ENCODE measurements at regions not wholly inside any gene's neighbourhood (a gene's known extent, or its start where the extent isn't known, plus 50 kb on each side); places are given as distances from the start of the nearest gene placed in this dataset.

DNA sequence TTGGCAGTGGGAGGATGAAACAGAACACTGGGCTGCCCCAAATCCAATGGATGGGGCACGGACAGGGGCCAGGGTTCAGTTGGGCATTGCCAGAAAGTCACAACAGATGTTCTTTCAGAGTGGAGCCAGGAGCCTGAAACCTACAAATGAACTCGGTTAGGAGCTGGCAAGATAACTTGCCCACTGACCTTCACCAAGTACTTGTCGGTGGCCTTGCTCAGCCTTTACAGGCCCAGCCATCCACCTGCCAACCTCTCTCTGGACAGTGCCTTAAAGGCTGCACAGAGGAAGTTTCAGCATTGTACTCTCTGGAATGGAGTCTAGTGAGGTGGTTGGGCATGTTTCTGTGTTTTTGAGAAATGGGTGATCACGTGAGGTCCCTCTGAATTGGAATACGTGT is 87.1 kb upstream of the USP9X start:
- ChIA-PET CTCF (no interaction called here), POLR2A (no interaction called here)
- no peak overlapping the region for H3K4me3 Mint-ChIP-seq
- peaks cover 2% of the 10 kb centered on the region for H3K27me3 Mint-ChIP-seq
- ATAC-seq (ENCODE audit: low read depth) (no peak), DNase-seq (no peak)
- H3K4me1 Mint-ChIP-seq = no peaks in the 10 kb centered on the region
- intact Hi-C loops (cut with micrococcal nuclease) = no loop called here
- H3K9me3 Mint-ChIP-seq = no peaks in the 10 kb centered on the region
- TF ChIP-seq, protein P1, sequence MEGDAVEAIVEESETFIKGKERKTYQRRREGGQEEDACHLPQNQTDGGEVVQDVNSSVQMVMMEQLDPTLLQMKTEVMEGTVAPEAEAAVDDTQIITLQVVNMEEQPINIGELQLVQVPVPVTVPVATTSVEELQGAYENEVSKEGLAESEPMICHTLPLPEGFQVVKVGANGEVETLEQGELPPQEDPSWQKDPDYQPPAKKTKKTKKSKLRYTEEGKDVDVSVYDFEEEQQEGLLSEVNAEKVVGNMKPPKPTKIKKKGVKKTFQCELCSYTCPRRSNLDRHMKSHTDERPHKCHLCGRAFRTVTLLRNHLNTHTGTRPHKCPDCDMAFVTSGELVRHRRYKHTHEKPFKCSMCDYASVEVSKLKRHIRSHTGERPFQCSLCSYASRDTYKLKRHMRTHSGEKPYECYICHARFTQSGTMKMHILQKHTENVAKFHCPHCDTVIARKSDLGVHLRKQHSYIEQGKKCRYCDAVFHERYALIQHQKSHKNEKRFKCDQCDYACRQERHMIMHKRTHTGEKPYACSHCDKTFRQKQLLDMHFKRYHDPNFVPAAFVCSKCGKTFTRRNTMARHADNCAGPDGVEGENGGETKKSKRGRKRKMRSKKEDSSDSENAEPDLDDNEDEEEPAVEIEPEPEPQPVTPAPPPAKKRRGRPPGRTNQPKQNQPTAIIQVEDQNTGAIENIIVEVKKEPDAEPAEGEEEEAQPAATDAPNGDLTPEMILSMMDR (IDR thresholded peaks at IDR 0.05) = no peak
- H3K36me3 Mint-ChIP-seq (ENCODE audit: low read depth) = no peaks in the 10 kb centered on the region
- H3K27ac Mint-ChIP-seq = no peak overlapping the region

DNA sequence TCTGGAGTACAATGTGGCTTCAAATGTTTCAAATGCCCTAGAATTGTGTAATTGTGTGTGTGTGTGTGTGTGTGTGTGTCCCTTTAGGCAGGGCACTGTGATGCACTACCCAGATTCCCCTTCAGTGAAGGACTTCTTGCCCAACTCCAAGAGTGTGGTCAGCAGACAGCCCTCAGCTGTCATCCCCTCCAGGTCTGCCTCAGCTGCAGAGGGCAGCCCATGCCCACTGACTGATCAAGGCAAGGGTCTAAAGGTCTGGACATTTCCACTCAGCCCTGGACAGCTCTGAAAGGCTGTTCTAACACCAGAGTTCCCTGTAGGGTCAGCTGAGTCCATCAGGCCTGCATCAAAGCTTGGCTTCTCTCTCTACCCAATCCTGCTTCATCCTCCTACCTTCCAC is 83.9 kb upstream of the USP9X start:
- ChIA-PET CTCF (no interaction called here), POLR2A (no interaction called here)
- intact Hi-C loops (cut with micrococcal nuclease) = no loop called here
- TF ChIP-seq, protein P1 (IDR thresholded peaks at IDR 0.05) = no peak
- H3K4me1 Mint-ChIP-seq = peaks cover 4% of the 10 kb centered on the region
- no peaks in the 10 kb centered on the region for H3K9me3 Mint-ChIP-seq
- H3K27ac Mint-ChIP-seq = no peak overlapping the region
- no peaks in the 10 kb centered on the region for H3K36me3 Mint-ChIP-seq (ENCODE audit: low read depth)
- H3K4me3 Mint-ChIP-seq = no peak overlapping the region
- no peak for ATAC-seq (ENCODE audit: low read depth)
- DNase-seq = no peak
- peaks cover 2% of the 10 kb centered on the region for H3K27me3 Mint-ChIP-seq

DNA sequence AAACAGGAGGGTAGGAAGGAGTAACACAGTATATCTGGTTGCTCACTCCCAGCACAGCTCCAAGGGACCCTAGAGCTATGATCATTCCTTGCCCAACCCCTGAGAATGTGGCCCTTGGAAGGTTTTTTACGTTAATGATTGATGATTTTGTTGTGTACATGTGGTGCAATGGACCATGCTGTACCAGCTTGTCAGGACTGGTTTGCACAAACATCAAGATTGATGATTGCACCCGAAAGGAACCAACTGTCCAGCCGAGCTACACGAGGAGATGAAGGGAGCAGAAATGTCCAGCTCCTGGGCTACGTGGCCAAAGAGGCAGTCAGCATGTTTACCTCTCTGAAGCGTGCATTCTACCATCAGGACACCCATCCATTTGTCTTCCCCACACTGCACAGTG is 83.2 kb upstream of the USP9X start:
- intact Hi-C loops (cut with micrococcal nuclease) = no loop called here

DNA sequence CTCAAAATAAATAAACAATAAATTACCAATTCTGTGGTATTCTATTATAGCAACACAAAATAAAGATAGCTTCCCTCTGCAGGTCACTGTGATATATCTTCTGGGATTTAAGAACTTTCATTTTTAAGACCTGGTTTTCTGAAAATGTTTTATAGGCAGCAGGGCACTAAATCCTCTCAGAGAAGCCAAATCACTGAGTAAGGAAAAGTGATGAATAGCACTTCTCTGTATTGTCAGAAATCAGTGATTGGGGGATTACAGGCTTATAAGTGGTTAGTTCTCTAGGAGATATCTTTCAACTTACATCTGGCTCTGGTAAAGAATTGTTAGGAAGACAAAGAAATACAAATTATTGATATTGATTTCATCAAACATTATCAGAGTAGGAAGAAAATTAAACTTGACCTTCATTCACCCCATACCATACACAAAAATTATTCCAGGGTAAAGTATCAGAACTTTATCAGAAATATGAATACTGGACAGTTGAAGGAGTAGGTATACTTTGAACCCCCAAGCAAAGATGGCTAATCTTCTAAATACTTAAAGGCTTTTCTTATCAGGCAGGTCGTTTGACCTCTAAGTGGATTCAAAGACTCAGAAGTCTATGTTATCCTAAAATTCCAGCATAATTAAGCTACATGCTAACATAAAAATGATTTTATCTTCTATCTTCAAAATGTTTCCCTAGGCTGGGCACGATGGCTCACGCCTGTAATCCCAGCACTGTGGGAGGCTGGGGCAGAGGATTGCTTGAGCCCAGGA is 81.6 kb upstream of the USP9X start:
- H3K27me3 Mint-ChIP-seq = peaks cover 7% of the 10 kb centered on the region
- no peaks in the 10 kb centered on the region for H3K9me3 Mint-ChIP-seq
- no peak overlapping the region for H3K4me3 Mint-ChIP-seq
- H3K36me3 Mint-ChIP-seq (ENCODE audit: low read depth) = no peaks in the 10 kb centered on the region
- POLR2A ChIA-PET = no interaction called here
- intact Hi-C loops (cut with micrococcal nuclease) = no loop called here
- TF ChIP-seq, protein P1 (IDR thresholded peaks at IDR 0.05) = no peak
- CTCF ChIA-PET = no interaction called here
- H3K27ac Mint-ChIP-seq = no peak overlapping the region
- H3K4me1 Mint-ChIP-seq = peaks cover 4% of the 10 kb centered on the region
- DNase-seq (no peak), ATAC-seq (ENCODE audit: low read depth) (no peak)

More for the DNA sequence above, 83.2 kb upstream of the USP9X start:
- H3K4me1 Mint-ChIP-seq = peaks cover 4% of the 10 kb centered on the region
- ChIA-PET POLR2A (no interaction called here), CTCF (no interaction called here)
- DNase-seq (no peak), ATAC-seq (ENCODE audit: low read depth) (no peak)
- H3K9me3 Mint-ChIP-seq = no peaks in the 10 kb centered on the region
- TF ChIP-seq, protein P1 (IDR thresholded peaks at IDR 0.05) = no peak
- peaks cover 4% of the 10 kb centered on the region for H3K27me3 Mint-ChIP-seq
- no peak overlapping the region for H3K27ac Mint-ChIP-seq
- H3K36me3 Mint-ChIP-seq (ENCODE audit: low read depth) = no peaks in the 10 kb centered on the region
- H3K4me3 Mint-ChIP-seq = no peak overlapping the region

DNA sequence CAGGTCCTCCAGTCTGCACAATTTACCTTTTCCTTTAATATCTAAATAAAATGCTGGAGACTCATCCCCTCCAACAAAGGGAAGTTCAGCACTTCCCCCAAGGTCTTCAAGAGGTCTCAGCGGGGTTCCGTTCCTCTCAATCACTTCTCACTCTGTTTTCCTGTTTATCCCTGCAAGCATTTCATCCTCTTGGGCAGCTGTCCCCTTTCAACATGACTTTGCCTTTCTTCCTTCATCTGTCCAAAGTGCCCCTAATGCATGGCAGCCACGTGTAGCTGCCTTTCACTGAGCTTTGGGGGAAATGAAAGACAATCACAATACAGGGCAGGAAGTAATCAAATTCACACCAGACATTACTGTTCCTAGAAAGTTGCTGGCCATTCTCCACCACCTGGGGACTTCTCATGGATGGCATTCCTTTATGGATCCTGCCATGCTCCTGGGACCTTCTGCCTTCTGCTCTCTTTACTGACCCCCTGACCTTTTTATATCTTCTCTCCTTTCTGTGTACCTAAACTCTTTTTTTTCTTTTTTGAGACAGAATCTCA is 79.7 kb upstream of the USP9X start:
- no peak overlapping the region for H3K4me3 Mint-ChIP-seq

More for the DNA sequence above, 79.7 kb upstream of the USP9X start:
- Mint-ChIP-seq H3K9me3 (no peaks in the 10 kb centered on the region), H3K36me3 (ENCODE audit: low read depth) (no peaks in the 10 kb centered on the region), H3K27ac (no peak overlapping the region), H3K4me1 (peaks cover 11% of the 10 kb centered on the region), H3K27me3 (peaks cover 7% of the 10 kb centered on the region)
- intact Hi-C loops (cut with micrococcal nuclease) = no loop called here
- TF ChIP-seq, protein P1 (IDR thresholded peaks at IDR 0.05) = no peak
- POLR2A ChIA-PET = no interaction called here
- DNase-seq (no peak), ATAC-seq (ENCODE audit: low read depth) (no peak)
- CTCF ChIA-PET = no interaction called here

Measured in activated B cell treated with CpG ODN at 0.5 μM for 24 hours (primary cell).